Endothelial cell of umbilical vein (primary cell): ENCODE measurements at regions not wholly inside any gene's neighbourhood (a gene's known extent, or its start where the extent isn't known, plus 50 kb on each side); places are given as distances from the start of the nearest gene placed in this dataset.

Experiments used
- BruUV-seq: library from RNA; stranded (reverse); fragments of 400-500 nt; replicated peaks from 2 replicates; lab custom pipeline; 2021; lab: Mats Ljungman, UMichigan
- CTCF ChIA-PET: fragments of 300-600, 350-600 bp; sonication (Branson Sonifier 250); formaldehyde crosslinking; loops from one replicate; lab custom pipeline; 2021; ENCODE audit warnings: antibody characterized with exemption, inconsistent platforms; lab: Charles Lee
- POLR2A ChIA-PET: fragments of 300-600, 350-600 bp; sonication (Branson Sonifier 250); formaldehyde crosslinking; loops from one replicate; lab custom pipeline; 2021; ENCODE audit warnings: antibody characterized with exemption, inconsistent platforms; lab: Charles Lee
- DNase-seq: peaks from one replicate; pipeline ENCODE4 v3.0.0-alpha.2; 2011; ENCODE audit warnings: low read depth, low spot score
- FAIRE-seq: peaks from 2 replicates; lab custom pipeline; 2011; peaks lifted over from hg19 to GRCh38; lab: Jason Lieb, UNC
- H2AFZ ChIP-seq: 2 replicates; pipeline ENCODE4 v1.6.0; 2012; ENCODE audit warnings: low read depth, low read length, control low read depth, inconsistent platforms
- H3K27ac ChIP-seq: 2 replicates; pipeline ENCODE4 v1.5.1; 2011; ENCODE audit warnings: low read depth, mild to moderate bottlenecking, control low read depth, low read length, moderate library complexity; ENCODE audit not compliant: insufficient read depth
- H3K27me3 ChIP-seq, 2 experiments: 2 replicates each; pipeline versions ENCODE4 v1.6.0 to v1.6.1; 2011; ENCODE audit warnings: low read length in 2 of 2, mixed read lengths in 1 of 2; ENCODE audit not compliant: control insufficient read depth in 2 of 2, insufficient read depth in 2 of 2
- H3K36me3 ChIP-seq, 2 experiments: 2 replicates in 1 of 2; 3 replicates in 1 of 2; pipeline ENCODE4 v1.5.1; 2011; ENCODE audit warnings: low read length in 2 of 2, mild to moderate bottlenecking in 1 of 2, moderate library complexity in 1 of 2; ENCODE audit not compliant: control insufficient read depth in 2 of 2, insufficient read depth in 2 of 2; ENCODE audit errors: extremely low read depth in 1 of 2
- H3K4me1 ChIP-seq: 3 replicates; pipeline ENCODE4 v1.5.1; 2011; ENCODE audit warnings: mild to moderate bottlenecking, low read length; ENCODE audit not compliant: control insufficient read depth, insufficient read depth; ENCODE audit errors: extremely low read depth
- H3K4me2 ChIP-seq: 2 replicates; pipeline ENCODE4 v1.6.1; 2011; ENCODE audit warnings: low read length, control low read depth, mixed read lengths; ENCODE audit not compliant: insufficient read depth
- H3K4me3 ChIP-seq, 3 experiments: fragments of 200-600 bp in 1 of 3; sonication (generic), shearing (Covaris generic) in 1 of 3; replicated peaks in 1 of 3; 2 replicates each; pipeline ENCODE4 v1.5.1; 2011 to 2016; ENCODE audit warnings: control low read depth in 3 of 3, low read length in 3 of 3, mild to moderate bottlenecking in 2 of 3, inconsistent platforms in 1 of 3, low read depth in 1 of 3, moderate library complexity in 1 of 3; ENCODE audit not compliant: insufficient read depth in 1 of 3
- H3K79me2 ChIP-seq: 2 replicates; pipeline ENCODE4 v1.6.0; 2012; ENCODE audit warnings: low read length, inconsistent platforms; ENCODE audit not compliant: control insufficient read depth, insufficient read depth
- H3K9ac ChIP-seq: replicated peaks from 2 replicates; pipeline ENCODE3; 2011; ENCODE audit warnings: low read length, control low read depth; ENCODE audit not compliant: insufficient read depth; ENCODE audit errors: extremely low read depth
- H3K9me1 ChIP-seq: replicated peaks from 3 replicates; pipeline ENCODE4 v1.6.0; 2011; ENCODE audit warnings: mild to moderate bottlenecking, low read length; ENCODE audit not compliant: control insufficient read depth, insufficient read depth; ENCODE audit errors: extremely low read depth
- H3K9me3 ChIP-seq: replicated peaks from 2 replicates; pipeline ENCODE4 v1.5.1; 2012; ENCODE audit warnings: low read length, inconsistent platforms; ENCODE audit not compliant: control insufficient read depth, insufficient read depth
- H4K20me1 ChIP-seq: replicated peaks from 2 replicates; pipeline ENCODE3; 2011; ENCODE audit warnings: mild to moderate bottlenecking, low read length; ENCODE audit not compliant: control insufficient read depth, insufficient read depth; ENCODE audit errors: extremely low read depth
- EZH2 ChIP-seq: IDR thresholded peaks from 2 replicates; pipeline ENCODE4 v1.6.1; 2012; ENCODE audit warnings: borderline replicate concordance, low read depth, mild to moderate bottlenecking, moderate library complexity, low read length, inconsistent platforms; ENCODE audit not compliant: severe bottlenecking
- FOS ChIP-seq: IDR thresholded peaks from 2 replicates; pipeline ENCODE4 v1.6.1; 2011; ENCODE audit warnings: mild to moderate bottlenecking, low read length, moderate library complexity, borderline replicate concordance; ENCODE audit not compliant: insufficient read depth
- GATA2 ChIP-seq: IDR thresholded peaks from 2 replicates; pipeline ENCODE4 v1.7.0; 2011; ENCODE audit warnings: low read depth, mild to moderate bottlenecking, moderate library complexity, mixed read lengths, low read length; ENCODE audit not compliant: insufficient read length, insufficient read depth
- JUN ChIP-seq: IDR thresholded peaks from 2 replicates; pipeline ENCODE4 v1.6.1; 2011; ENCODE audit warnings: borderline replicate concordance, low read depth; ENCODE audit not compliant: insufficient read length, insufficient read depth
- MYC ChIP-seq: IDR thresholded peaks from one replicate; pipeline ENCODE4 v1.6.1; 2011; ENCODE audit warnings: mild to moderate bottlenecking, low read depth, low read length
- POLR2A ChIP-seq: IDR thresholded peaks from 2 replicates; pipeline ENCODE4 v1.6.1; 2012; ENCODE audit warnings: low read depth, mild to moderate bottlenecking, control low read depth, low read length
- POLR2AphosphoS5 ChIP-seq: IDR thresholded peaks from 2 replicates; pipeline ENCODE4 v1.6.1; 2012; ENCODE audit warnings: low read depth, mild to moderate bottlenecking, control low read depth, low read length, moderate library complexity; ENCODE audit not compliant: insufficient read depth
- dilution Hi-C: fragments of 300-500 bp; cut with MboI; formaldehyde crosslinking; loops from one replicate; pipeline ENCODE4 v1.15.0; 2019; ENCODE audit warnings: low sequenced_read_pairs; ENCODE audit not compliant: extremely low pct_ligation_motif_present
- intact Hi-C: fragments of 100-400 bp; cut with micrococcal nuclease; formaldehyde crosslinking; loops from one replicate; pipeline ENCODE4 v1.10.0; 2022
- TF ChIP-seq, protein P1 (sequence below): IDR thresholded peaks from 2 replicates; pipeline ENCODE4 v1.6.1; 2011; ENCODE audit not compliant: insufficient read depth, insufficient read length
- TF ChIP-seq, protein P2 (sequence below), 2 donors: IDR thresholded peaks; 1 replicate in 1 of 2; 2 replicates in 1 of 2; pipeline ENCODE4 v1.5.1; 2011; ENCODE audit warnings: low read length in 2 of 2, mild to moderate bottlenecking in 2 of 2, moderate library complexity in 2 of 2, control low read depth in 1 of 2, inconsistent platforms in 1 of 2, low read depth in 1 of 2; ENCODE audit not compliant: insufficient read depth in 1 of 2; ENCODE audit errors: extremely low read depth in 1 of 2

DNA sequence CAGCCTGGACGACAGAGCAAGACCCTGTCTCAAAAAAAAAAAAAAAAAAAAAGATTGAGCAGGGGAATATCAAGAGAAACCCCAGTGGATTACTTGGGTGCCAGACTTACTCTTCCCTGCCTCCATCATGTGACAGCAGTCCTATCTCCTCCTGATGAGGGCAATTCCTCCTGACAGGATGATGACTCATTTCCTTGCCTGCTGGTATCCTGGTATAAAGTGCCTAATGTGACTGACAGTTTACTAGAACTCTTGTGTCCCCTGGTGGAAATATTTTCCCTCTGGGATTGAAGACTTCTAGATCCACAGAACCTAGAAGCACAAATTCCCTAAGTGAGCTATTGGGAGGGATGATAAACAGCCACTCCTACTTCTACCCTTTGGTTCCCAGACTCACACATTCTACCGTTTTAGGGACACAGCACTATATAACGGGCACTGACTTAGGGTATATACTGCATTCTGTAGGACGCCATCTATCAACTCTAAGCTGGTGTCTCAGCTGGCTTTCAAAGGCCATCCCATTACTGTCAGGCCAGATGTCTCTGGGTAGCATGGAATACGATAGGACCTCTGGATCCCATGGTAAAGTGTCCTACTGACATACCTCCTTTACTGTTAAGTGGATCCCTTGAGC is 114.6 kb upstream of the MED13 start:
- FAIRE-seq (peak; percentile 85), DNase-seq (peak; percentile 80)
- no peaks in the 10 kb centered on the region for H3K36me3 ChIP-seq
- BruUV-seq, result no TSS peak
- H2AFZ ChIP-seq, result no peak overlapping the region
- H3K9ac ChIP-seq, result no peak overlapping the region
- ChIA-PET POLR2A (no interaction called here), CTCF (interaction anchor here (0.7 to 1.6 kb wide), 10 partner anchors 63 to 953 kb away, joined by 3 to 8 read pairs (median 3); partner anchors contain the start of gene BRIP1)
- TF ChIP-seq MYC, result no peak
- TF ChIP-seq, protein P1, sequence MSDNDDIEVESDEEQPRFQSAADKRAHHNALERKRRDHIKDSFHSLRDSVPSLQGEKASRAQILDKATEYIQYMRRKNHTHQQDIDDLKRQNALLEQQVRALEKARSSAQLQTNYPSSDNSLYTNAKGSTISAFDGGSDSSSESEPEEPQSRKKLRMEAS, result no peak
- no peak for TF ChIP-seq EZH2
- TF ChIP-seq, protein P2, sequence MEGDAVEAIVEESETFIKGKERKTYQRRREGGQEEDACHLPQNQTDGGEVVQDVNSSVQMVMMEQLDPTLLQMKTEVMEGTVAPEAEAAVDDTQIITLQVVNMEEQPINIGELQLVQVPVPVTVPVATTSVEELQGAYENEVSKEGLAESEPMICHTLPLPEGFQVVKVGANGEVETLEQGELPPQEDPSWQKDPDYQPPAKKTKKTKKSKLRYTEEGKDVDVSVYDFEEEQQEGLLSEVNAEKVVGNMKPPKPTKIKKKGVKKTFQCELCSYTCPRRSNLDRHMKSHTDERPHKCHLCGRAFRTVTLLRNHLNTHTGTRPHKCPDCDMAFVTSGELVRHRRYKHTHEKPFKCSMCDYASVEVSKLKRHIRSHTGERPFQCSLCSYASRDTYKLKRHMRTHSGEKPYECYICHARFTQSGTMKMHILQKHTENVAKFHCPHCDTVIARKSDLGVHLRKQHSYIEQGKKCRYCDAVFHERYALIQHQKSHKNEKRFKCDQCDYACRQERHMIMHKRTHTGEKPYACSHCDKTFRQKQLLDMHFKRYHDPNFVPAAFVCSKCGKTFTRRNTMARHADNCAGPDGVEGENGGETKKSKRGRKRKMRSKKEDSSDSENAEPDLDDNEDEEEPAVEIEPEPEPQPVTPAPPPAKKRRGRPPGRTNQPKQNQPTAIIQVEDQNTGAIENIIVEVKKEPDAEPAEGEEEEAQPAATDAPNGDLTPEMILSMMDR (IDR thresholded peaks at IDR 0.05; ENCODE audit: extremely low read depth in 1 of 2, insufficient read depth in 1 of 2, low read depth in 1 of 2, low read length in 2 of 2), result peak; percentile 7 to 19
- peak; percentile 96 for TF ChIP-seq JUN
- TF ChIP-seq GATA2, result no peak
- peak; percentile 34 for TF ChIP-seq POLR2AphosphoS5
- TF ChIP-seq FOS, result peak; percentile 78
- TF ChIP-seq POLR2A, result no peak
- no peaks in the 10 kb centered on the region for H3K79me2 ChIP-seq
- intact Hi-C loops (loop anchor here (1.0 to 10.0 kb wide), 4 partner anchors 113 to 543 kb away; partner anchors contain the start of gene INTS2), dilution Hi-C loops (no loop called here)
- H3K27me3 ChIP-seq, result no peaks in the 10 kb centered on the region
- no peak overlapping the region for H3K4me3 ChIP-seq
- no peaks in the 10 kb centered on the region for H3K9me1 ChIP-seq
- H4K20me1 ChIP-seq, result no peaks in the 10 kb centered on the region
- no peaks in the 10 kb centered on the region for H3K9me3 ChIP-seq
- H3K4me1 ChIP-seq, result peaks cover 17% of the 10 kb centered on the region
- H3K4me2 ChIP-seq, result peak overlapping the region; percentile 36
- H3K27ac ChIP-seq, result no peak overlapping the region
